SK-N-SH treated with all-trans-retinoic acid at 6 μM for 48 hours (cell line): ENCODE measurements at regions not wholly inside any gene's neighbourhood (a gene's known extent, or its start where the extent isn't known, plus 50 kb on each side); places are given as distances from the start of the nearest gene placed in this dataset.

Source experiments
- ATAC-seq: fragments of 200-7000 bp; cut with Tn5 transposase; 3 replicates; pipeline ENCODE4 v1.9.1; 2020; ENCODE audit warnings: mild to moderate bottlenecking, moderate library complexity
- ARNTL ChIP-seq: fragments of 450-650 bp; formaldehyde crosslinking; IDR thresholded peaks from 2 replicates; pipeline ENCODE4 v1.5.0; 2020; ENCODE audit warnings: low read depth, mild to moderate bottlenecking, moderate library complexity, borderline replicate concordance
- BACH2 ChIP-seq: fragments of 250-450 bp; sonication (Bioruptor Pico); IDR thresholded peaks from 2 replicates; pipeline ENCODE4 v1.9.0; 2021; ENCODE audit warnings: mild to moderate bottlenecking, borderline replicate concordance
- CREB5 ChIP-seq: fragments of 250-450 bp; sonication (Bioruptor Pico); IDR thresholded peaks from 2 replicates; pipeline ENCODE4 v1.5.1; 2020; ENCODE audit warnings: low read depth, mild to moderate bottlenecking, moderate library complexity
- CSDC2 ChIP-seq: fragments of 250-450 bp; sonication (Bioruptor Pico); IDR thresholded peaks from 2 replicates; pipeline ENCODE4 v1.5.0; 2020; ENCODE audit warnings: mild to moderate bottlenecking, moderate library complexity
- CSRNP3 ChIP-seq: fragments of 250-450 bp; sonication (Bioruptor Pico); IDR thresholded peaks from 2 replicates; pipeline ENCODE4 v1.5.1; 2021; ENCODE audit warnings: mild to moderate bottlenecking, moderate library complexity
- ESRRG ChIP-seq: fragments of 250-450 bp; sonication (Bioruptor Pico); IDR thresholded peaks from 2 replicates; pipeline ENCODE4 v1.6.1; 2021; ENCODE audit warnings: mild to moderate bottlenecking
- ISL1 ChIP-seq: fragments of 250-450 bp; sonication (Bioruptor Pico); IDR thresholded peaks from 2 replicates; pipeline ENCODE4 v2.1.2; 2022; ENCODE audit warnings: mild to moderate bottlenecking, moderate library complexity
- OSR1 ChIP-seq: fragments of 250-450 bp; sonication (Bioruptor Pico); IDR thresholded peaks from 2 replicates; pipeline ENCODE4 v1.8.0; 2022; ENCODE audit warnings: moderate library complexity, mild to moderate bottlenecking, inconsistent platforms
- PATZ1 ChIP-seq: fragments of 250-450 bp; sonication (Bioruptor Pico); IDR thresholded peaks from 2 replicates; pipeline ENCODE4 v1.8.0; 2020; ENCODE audit warnings: mild to moderate bottlenecking, moderate library complexity, borderline replicate concordance
- POU6F1 ChIP-seq: fragments of 250-450 bp; sonication (Bioruptor Pico); IDR thresholded peaks from 2 replicates; pipeline ENCODE4 v1.8.0; 2021; ENCODE audit warnings: low read depth, mild to moderate bottlenecking, moderate library complexity, borderline replicate concordance
- PPARA ChIP-seq: fragments of 250-450 bp; sonication (Bioruptor Pico); IDR thresholded peaks from 2 replicates; pipeline ENCODE4 v1.5.0; 2020; ENCODE audit warnings: mild to moderate bottlenecking, borderline replicate concordance
- RARB ChIP-seq: fragments of 250-450 bp; sonication (Bioruptor Pico); IDR thresholded peaks from 2 replicates; pipeline ENCODE4 v1.8.0; 2021; ENCODE audit warnings: mild to moderate bottlenecking, moderate library complexity
- SNAI2 ChIP-seq: fragments of 250-450 bp; sonication (Bioruptor Pico); IDR thresholded peaks from 2 replicates; pipeline ENCODE4 v1.5.0; 2020; ENCODE audit warnings: mild to moderate bottlenecking, moderate library complexity
- TCF4 ChIP-seq: fragments of 250-450 bp; sonication (Bioruptor Pico); IDR thresholded peaks from 2 replicates; pipeline ENCODE4 v1.8.0; 2021; ENCODE audit warnings: mild to moderate bottlenecking, moderate library complexity, borderline replicate concordance
- TSHZ2 ChIP-seq: fragments of 250-450 bp; sonication (Bioruptor Pico); IDR thresholded peaks from 2 replicates; pipeline ENCODE4 v1.5.0; 2020; ENCODE audit warnings: mild to moderate bottlenecking, moderate library complexity
- ZC3H10 ChIP-seq: fragments of 250-450 bp; sonication (Bioruptor Pico); IDR thresholded peaks from 2 replicates; pipeline ENCODE4 v1.5.1; 2021; ENCODE audit warnings: mild to moderate bottlenecking, moderate library complexity
- ZFP3 ChIP-seq: fragments of 250-450 bp; sonication (Bioruptor Pico); IDR thresholded peaks from 2 replicates; pipeline ENCODE4 v1.5.0; 2020; ENCODE audit warnings: mild to moderate bottlenecking, moderate library complexity
- ZFP30 ChIP-seq: fragments of 450-650 bp; formaldehyde crosslinking; IDR thresholded peaks from 2 replicates; pipeline ENCODE4 v1.5.0; 2022; ENCODE audit warnings: mild to moderate bottlenecking, moderate library complexity
- ZNF70 ChIP-seq: fragments of 450-650 bp; formaldehyde crosslinking; IDR thresholded peaks from 2 replicates; pipeline ENCODE4 v1.5.0; 2020; ENCODE audit warnings: mild to moderate bottlenecking, moderate library complexity

GRCh38 chr16:16868727-16869126, 489.8 kb downstream of the NPIPA7 start (continued):
- TF ChIP-seq CREB5 (CRISPR knock-in tag) (no peak), ZFP30 (CRISPR knock-in tag) (no peak), PATZ1 (CRISPR knock-in tag) (no peak)

- no peak for TF ChIP-seq ARNTL (CRISPR knock-in tag)
- TF ChIP-seq OSR1 (CRISPR knock-in tag): no peak
- no peak for TF ChIP-seq BACH2 (CRISPR knock-in tag)
- no peak for TF ChIP-seq ZC3H10 (CRISPR knock-in tag)
- TF ChIP-seq PPARA (CRISPR knock-in tag): no peak
- no peak for TF ChIP-seq CSRNP3 (CRISPR knock-in tag)
- no peak for TF ChIP-seq ESRRG (CRISPR knock-in tag)
- no peak for TF ChIP-seq ZFP3 (CRISPR knock-in tag)
- TF ChIP-seq TCF4: no peak
- TF ChIP-seq CREB5 (CRISPR knock-in tag): no peak
- no peak for TF ChIP-seq ZFP30 (CRISPR knock-in tag)
- TF ChIP-seq ISL1 (CRISPR knock-in tag): no peak
- TF ChIP-seq CSDC2 (CRISPR knock-in tag): no peak
- TF ChIP-seq SNAI2 (CRISPR knock-in tag): no peak
- TF ChIP-seq, all 23 proteins: peak for 0
- ATAC-seq: no peak
These were observed 490.8 kb downstream of the NPIPA7 start for GRCh38 chr16:16869746-16870145.

GRCh38 chr16:16871196-16871595, 492.3 kb downstream of the NPIPA7 start:
- ATAC-seq: no peak
- TF ChIP-seq TCF4: no peak
- no peak for TF ChIP-seq CSRNP3 (CRISPR knock-in tag)
- no peak for TF ChIP-seq ISL1 (CRISPR knock-in tag)
- no peak for TF ChIP-seq ZNF70 (CRISPR knock-in tag)

GRCh38 chr16:16877061-16877460, 498.1 kb downstream of the NPIPA7 start:
- ATAC-seq: no peak
- TF ChIP-seq CREB5 (CRISPR knock-in tag) (no peak), ZFP3 (CRISPR knock-in tag) (no peak)

GRCh38 chr16:16879567-16880251, 500.8 kb downstream of the NPIPA7 start:
- ATAC-seq: no peak
- no peak for TF ChIP-seq POU6F1
- no peak for TF ChIP-seq RARB
- TF ChIP-seq SNAI2 (CRISPR knock-in tag): no peak
- TF ChIP-seq TSHZ2 (CRISPR knock-in tag): no peak
